ENCODE measurements at regions not wholly inside any gene's neighbourhood (a gene's known extent, or its start where the extent isn't known, plus 50 kb on each side); places are given as distances from the start of the nearest gene placed in this dataset.

- no peak for TF ChIP-seq CTCF (IDR thresholded peaks at IDR 0.05)
- TF ChIP-seq POLR2A (IDR thresholded peaks at IDR 0.05), result no peak
Observed at GRCh38 chr12:62014330-62014729, 245.9 kb upstream of the USP15 start.

Measured in adrenal gland (tissue), 5 donors.